HG02884 (cell line): ENCODE measurements at regions not wholly inside any gene's neighbourhood (a gene's known extent, or its start where the extent isn't known, plus 50 kb on each side); places are given as distances from the start of the nearest gene placed in this dataset.
A peak's percentile ranks its signal among the peaks of the same experiment; 100 is the strongest.
"Not testable (repeated sequence)": the region's sequence is repeated elsewhere in the genome, so short reads cannot be mapped to it uniquely, and the experiment has no call there.

Experiments used
- ATAC-seq: cut with Tn5 transposase; IDR thresholded peaks from one replicate; pipeline ENCODE4 v1.9.1; 2021; ENCODE audit warnings: mild to moderate bottlenecking, moderate library complexity; ENCODE audit not compliant: unreplicated experiment

- no peak for ATAC-seq
Measured at GRCh38 chr3:107142786-107143575, 234.3 kb upstream of the CCDC54 start.

DNA sequence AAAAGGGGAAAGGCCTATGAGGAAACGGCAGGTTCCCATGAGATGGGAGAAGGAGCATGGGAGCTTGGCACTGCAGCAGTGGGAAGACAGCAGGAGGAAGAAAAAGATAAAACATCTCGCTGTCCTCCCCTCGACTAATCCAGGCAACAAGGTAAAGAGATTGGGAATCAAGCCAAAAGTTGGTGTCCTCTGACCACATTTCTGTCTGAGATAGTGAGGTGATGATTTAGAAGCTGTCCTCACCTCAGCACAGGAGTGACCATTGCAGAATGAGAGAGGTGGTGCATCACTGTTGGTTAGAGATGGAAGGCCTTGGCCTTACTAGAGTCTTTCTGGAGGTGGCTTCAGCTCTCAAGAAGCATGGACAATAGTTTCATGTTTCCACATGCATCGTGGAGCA lies 226.6 kb upstream of the CCDC54 start:
- ATAC-seq = no peak

- no peak for ATAC-seq
Measured at GRCh38 chr3:107153981-107154380, 223.3 kb upstream of the CCDC54 start.

GRCh38 chr3:107172411-107172810 lies 204.8 kb upstream of the CCDC54 start:
- no peak for ATAC-seq

- no peak for ATAC-seq
Measured at GRCh38 chr3:107184375-107184774, 192.9 kb upstream of the CCDC54 start.

- ATAC-seq = no peak
Measured at GRCh38 chr3:107188262-107188661, 189.0 kb upstream of the CCDC54 start.

DNA sequence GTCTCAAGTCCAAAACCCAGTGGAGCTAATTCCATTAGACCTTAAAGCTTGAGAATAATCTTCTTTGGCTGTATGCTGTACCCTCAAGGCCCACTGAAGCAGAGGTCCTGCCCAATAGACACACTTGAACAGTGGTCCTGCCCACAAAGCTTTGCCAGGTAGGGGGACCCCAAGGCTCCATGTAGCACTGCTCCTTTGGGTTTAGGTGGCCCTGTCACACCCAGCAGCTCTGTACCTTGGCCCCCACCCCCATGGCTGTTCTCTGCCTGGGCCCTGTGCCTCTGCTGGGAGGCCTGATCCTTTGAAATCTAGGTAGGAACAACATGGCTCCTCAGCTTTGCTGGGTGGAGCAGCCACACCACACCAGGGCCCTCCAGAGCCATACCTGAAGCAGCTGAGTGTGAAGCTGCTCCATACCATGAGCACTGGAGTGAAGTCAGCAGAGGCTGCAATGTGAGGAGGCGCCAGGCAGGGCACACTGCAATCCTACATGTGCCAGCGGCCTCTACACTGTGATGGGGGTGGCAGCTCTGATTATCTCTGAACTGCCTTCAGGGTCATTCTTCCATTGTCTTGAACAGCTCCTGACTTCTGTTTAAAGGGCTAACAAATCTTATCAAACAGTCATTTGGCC lies 188.0 kb upstream of the CCDC54 start:
- no peak for ATAC-seq

DNA sequence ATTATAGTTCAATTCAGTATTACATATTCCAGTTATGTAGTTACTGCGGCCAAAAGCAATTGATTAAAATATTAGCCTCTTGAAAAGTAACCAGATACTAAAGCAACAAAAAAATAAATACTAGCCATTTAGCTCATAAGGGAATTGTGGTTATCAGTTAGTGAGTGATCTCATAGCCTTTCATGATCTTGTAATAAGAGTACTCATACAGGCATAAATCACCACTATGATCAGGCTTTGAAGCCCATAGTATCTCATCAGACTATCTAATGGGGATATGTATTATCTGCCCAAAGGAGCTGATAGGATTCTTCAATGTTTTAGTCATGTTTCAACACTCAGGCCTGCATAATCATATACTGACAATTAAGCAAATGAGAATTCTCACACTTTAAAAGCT lies 184.1 kb upstream of the CCDC54 start:
- ATAC-seq = no peak

- ATAC-seq = no peak
Measured at GRCh38 chr3:107198581-107199181, 178.6 kb upstream of the CCDC54 start.

GRCh38 chr3:107201146-107201545 lies 176.1 kb upstream of the CCDC54 start:
- ATAC-seq = no peak

- not testable (repeated sequence) for ATAC-seq
Measured at GRCh38 chr3:107202885-107203284, 174.4 kb upstream of the CCDC54 start.

DNA sequence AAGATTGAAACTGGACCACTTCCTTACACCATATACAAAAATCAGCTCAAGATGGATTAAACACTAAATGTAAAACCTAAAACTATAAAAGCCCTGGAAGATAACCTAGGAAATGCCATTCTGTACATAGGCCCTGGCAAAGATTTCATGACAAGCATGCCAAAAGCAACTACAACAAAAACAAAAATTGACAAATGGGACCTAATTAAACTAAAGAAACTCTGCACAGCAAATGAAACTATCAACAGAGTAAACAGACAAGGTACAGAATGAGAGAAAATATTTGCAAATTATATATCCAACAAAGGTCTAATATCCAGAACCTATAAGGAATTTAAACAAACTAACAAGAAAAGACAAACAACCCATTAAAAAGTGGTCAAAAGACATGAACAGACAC lies 173.1 kb upstream of the CCDC54 start:
- ATAC-seq = no peak

- no peak for ATAC-seq
Measured at GRCh38 chr3:107205358-107205757, 171.9 kb upstream of the CCDC54 start.

DNA sequence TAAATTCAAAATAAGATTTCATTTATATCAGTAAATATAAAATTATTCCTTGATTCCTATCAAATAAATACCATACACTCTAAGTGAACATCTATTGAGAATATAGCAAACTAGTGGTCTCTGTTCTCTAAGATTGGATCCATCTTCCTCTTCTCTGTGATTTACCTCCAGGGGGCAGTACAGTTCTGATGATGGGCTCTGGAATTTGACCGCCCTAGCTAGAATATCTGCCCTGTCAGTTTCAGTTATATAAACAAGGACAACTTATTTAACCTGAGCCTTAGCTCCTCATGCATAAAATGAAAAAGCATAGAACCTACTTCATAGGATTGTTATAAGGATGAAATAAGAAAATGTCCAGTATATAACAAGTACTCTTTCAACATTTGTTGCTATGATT lies 171.1 kb upstream of the CCDC54 start:
- ATAC-seq = peak; percentile 53

DNA sequence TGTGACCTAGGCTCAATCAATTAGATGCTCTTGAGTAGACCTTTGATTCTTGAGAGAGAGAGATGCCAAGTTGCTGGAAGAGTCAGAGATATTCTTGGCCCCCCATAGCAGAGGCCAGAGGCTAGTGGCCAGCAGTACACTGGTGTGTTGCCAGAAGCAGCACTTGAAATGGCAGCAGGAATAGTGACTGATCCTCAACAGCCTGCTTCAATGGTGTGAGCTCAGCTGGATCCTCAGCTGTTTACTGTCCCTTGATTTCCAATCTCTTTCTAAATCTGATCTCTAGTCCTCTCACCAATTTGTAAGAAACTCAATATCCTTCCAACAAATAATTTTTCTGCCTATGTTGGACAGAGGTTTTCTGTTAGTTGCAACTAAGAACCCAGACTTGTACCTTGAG lies 170.3 kb upstream of the CCDC54 start:
- no peak for ATAC-seq

- ATAC-seq = no peak
Measured at GRCh38 chr3:107208100-107208499, 169.1 kb upstream of the CCDC54 start.

- ATAC-seq = no peak
Measured at GRCh38 chr3:107208796-107209195, 168.4 kb upstream of the CCDC54 start.

- no peak for ATAC-seq
Measured at GRCh38 chr3:107209302-107209990, 167.8 kb upstream of the CCDC54 start.

DNA sequence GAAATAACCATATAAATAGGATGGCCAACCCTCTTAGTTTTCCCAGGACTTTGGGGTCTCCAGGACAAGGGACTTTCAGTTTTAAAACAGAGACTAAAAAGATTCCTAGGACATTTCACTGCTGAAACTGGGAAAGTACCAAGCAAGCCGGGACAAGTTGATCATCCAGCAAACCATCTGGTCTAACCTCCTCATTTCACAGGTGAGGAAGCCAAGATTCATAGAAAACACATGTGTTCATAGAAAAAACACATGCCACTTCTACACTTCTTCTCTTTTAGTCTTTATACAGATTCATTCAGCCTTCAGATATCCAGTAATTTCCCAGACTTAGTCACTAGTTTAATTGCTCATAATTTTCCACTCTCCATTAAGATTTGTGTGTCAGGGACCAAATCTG lies 165.6 kb upstream of the CCDC54 start:
- ATAC-seq = no peak

DNA sequence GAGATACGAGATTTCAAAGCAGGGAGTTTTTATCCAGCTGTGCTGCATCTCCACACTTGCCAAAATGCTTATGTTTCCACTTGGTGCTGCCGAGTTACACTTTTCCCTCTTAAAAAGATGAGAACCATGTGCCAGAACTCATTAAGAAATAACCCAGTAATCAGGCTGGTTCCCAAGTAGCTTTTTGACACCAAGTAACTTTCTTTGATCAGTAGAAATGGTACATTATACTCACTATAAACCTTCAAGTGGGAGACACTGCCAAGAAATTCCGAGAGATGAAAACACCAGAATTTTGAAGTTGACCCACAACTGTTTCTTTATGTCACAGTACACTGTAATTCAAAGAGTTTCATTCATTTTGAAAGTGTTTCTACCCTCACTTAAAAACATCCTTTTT lies 164.6 kb upstream of the CCDC54 start:
- no peak for ATAC-seq

- ATAC-seq = no peak
Measured at GRCh38 chr3:107213044-107213669, 164.1 kb upstream of the CCDC54 start.
